Caki2 (cell line): ENCODE measurements at regions not wholly inside any gene's neighbourhood (a gene's known extent, or its start where the extent isn't known, plus 50 kb on each side); places are given as distances from the start of the nearest gene placed in this dataset.

ENCODE experiments used
- DNase-seq: peaks from one replicate; pipeline ENCODE4 v3.0.0-alpha.2; 2015; ENCODE audit warnings: low read depth
- in situ Hi-C: cut with HindIII; loops from 2 replicates; pipeline ENCODE4 v1.10.0; 2016; ENCODE audit warnings: low sequenced_read_pairs, low pct_unique_long_range_greater_than_20kb, mixed read lengths

DNA sequence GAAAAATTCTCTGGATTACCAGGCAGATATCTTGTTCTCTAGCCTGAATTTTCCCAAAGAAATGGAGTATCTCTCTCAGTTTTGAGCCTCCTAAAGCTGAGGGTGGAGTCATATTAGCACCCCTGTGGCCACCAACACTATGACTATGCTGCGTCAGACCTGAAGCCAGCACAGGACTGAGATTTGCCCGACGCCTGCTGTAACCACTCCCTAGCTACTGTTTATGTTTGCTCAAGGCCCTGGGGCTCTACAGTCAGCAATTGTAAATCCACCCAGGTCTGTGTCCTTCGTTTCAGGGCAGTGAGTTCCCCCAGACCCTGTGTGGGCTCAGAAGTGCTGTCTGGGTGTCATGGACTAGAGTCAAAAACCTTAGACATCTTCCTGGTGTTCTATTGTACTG, 61.4 kb downstream of the ZXDA start:
- DNase-seq, result no peak
- in situ Hi-C loops, result no loop called here

DNA sequence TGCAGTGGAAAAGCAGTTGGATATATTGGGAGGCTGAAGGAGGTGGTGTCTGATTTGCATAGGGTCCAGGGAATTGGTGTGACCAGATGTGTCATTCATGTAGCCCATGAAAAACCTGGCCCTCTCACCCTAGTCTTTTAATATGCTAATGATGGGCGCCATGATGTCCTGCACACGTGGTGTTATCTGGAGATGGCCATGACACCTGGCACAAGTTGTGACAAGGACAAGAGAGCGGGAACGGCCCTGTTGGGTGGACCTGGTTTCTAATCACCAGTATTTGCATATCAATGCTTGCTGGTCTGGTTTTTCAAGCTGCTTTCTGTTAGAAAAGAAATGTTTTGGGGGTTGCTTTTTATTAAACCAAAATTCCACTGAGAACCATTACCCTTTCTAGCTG, 87.4 kb downstream of the ZXDA start:
- in situ Hi-C loops, result no loop called here
- no peak for DNase-seq

DNA sequence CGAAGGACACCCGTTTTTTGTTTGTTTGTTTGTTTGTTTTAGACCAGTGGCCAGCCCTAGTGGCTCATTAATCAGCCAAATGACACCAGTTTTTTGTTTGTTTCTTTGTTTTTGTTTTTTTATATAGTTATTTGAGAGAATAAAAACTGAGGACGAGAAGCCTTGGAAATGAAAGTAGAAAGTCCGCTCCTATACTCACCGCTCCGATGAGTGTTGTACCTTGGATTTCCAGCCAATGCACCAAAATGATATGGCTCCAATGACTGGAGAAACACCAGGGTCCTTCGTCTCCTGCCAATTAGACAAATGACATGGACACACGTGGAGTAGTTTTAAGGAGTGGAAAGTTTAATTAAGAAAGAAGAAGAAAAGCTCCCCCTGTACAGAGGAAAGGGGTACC, 87.9 kb downstream of the ZXDA start:
- no peak for DNase-seq
- in situ Hi-C loops, result no loop called here

DNA sequence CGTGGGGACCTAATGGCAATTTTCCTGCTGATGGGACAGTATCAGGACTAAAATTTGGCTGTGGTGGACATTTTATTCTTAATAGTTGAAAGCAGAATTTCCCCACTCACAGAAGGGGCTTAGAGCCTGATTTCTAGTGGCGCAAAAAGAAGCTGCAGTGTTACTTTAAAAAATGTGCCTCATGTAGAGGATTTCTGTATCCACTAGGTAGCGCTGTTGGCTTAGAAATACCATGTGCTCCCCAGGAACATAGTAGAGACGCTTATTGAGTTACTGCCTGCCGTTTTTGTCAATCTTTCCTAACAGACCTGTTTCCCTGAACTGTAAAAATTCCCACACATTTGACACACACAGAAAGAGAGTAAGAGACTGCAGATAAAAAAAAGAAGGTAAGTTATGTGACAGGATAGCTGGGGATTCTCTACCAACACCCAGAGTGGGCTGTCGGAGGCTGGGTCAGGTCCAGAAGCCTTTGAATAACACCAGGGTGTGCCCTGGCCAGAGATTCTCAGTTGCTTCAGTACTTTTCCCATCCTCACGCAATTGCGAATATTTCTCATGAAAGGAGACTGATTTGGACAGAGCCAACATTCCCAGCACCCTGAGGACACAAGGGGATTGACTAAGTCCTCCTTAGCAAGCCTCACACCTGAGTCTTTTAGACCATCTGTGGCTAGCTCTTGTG, 88.4 kb downstream of the ZXDA start:
- DNase-seq, result peak; percentile 10
- in situ Hi-C loops, result no loop called here

DNA sequence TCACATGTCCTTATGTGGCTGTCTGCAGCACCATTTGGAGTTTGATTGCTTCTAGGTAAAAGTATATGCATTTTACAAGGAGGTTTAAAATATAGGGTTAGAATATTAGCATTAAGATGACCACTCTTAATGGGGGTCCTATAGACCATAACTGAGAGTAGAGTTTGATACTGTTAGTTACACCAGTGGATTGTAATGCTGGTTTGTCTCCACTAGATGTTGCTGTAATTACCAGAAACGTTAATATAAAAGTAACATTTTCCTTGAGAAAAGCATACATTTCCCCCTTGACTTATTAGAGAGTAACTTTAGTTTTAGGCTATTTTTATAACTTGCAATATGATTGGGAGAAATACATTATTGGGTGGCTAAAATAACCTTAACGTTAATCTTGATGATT, 93.0 kb downstream of the ZXDA start:
- DNase-seq, result no peak
- in situ Hi-C loops, result no loop called here

DNA sequence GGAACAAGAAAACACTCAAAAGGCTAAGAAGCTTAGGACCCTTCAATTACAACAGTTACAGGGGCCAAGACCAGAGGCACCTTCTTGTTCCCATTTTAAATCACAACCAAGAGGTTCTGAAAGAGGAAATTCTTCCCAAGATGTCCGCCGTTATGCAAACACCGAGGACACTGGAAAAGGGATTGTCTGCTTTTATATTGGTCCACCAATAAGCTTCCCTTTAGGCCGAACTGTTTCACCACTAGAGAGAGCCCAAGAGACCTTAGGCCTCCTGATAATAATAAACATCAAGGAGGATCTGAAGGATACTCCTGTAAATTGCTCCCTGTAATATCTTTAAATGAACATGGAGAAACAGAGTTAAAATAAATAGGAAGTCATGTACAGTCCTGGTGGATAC, 92.6 kb upstream of the NLRP2B start:
- in situ Hi-C loops, result no loop called here
- no peak for DNase-seq

DNA sequence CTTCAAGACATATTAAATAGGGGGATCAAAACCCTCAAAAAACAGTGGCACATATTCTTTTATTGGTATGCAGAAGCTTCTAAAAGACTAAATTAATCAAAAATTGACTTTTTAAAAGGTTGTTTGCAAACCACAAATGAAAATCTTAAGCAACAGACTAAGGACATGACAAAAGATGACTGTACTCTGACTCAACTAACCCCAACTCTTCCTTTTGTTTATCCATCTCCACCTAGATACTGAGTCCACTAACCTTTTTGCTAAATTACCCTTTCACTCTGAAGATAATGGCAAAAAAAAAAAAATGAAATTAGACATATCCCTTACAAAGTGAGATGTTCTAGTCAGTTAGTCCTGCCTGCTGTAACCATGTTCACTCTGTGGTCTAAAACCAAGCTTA, 91.6 kb upstream of the NLRP2B start:
- DNase-seq, result no peak
- in situ Hi-C loops, result no loop called here

DNA sequence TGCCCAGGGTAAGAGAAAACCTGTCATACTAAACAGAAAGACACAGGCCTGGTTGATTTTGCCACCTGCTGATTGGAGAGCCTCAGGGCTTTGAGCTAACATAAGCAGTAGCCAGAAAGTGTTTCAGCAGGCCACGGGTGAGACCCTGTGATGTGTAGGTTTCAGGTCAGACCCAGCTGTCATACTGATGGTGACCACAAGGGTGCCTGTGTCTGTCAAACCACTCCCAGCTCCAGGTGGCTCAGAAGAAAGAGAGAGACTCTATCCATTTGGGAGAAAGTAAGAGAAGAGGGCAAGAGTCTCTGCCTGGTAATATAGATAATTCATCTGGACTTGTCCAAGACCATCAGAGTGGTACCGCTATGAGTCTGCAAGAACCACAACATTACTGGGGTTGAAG, 72.8 kb upstream of the NLRP2B start:
- DNase-seq, result no peak
- in situ Hi-C loops, result no loop called here

DNA sequence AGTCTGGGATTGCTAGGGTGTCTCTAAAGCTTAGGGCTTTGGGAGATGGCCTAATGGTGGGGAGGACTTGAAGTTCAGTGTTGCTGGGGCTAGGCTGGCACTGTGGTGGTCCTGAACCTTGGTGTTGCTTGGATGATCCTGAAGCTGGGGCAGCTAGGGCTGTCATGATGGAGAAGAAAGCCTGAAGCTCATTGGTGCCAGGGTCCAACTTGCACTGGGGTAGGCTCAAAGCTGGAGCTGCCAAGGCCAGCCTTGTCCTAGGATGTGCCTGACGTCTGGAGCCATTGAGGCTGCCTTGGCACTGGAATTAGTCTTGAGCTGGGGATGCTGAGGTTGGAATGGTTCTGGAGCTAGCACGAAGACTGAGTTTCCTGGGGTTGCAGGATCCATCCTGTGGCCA, 61.0 kb upstream of the NLRP2B start:
- in situ Hi-C loops, result no loop called here
- DNase-seq, result no peak

DNA sequence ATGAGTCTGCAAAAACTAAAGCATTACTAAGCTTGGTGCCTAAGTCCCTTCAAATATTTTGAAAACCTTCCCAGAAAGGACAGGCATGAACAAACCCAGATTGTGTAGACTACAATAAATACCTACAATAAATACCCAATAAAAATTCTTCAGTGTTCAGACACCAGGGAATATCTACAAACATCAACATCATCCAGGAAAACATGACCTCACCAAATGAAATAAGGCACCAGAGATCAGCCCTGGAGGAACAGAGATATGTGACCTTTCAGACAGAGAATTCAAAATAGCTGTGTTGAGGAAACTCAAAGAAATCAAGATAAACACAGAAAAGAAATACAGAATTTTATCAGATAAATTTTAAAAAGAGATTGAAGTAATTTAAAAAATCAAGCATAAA, 57.8 kb upstream of the NLRP2B start:
- in situ Hi-C loops, result no loop called here

More for the DNA sequence above, 57.8 kb upstream of the NLRP2B start:
- no peak for DNase-seq
